HG03108 (cell line): ENCODE measurements at regions not wholly inside any gene's neighbourhood (a gene's known extent, or its start where the extent isn't known, plus 50 kb on each side); places are given as distances from the start of the nearest gene placed in this dataset.
"Not testable (repeated sequence)": the region's sequence is repeated elsewhere in the genome, so short reads cannot be mapped to it uniquely, and the experiment has no call there.

Source experiments
- ATAC-seq: cut with Tn5 transposase; IDR thresholded peaks from one replicate; pipeline ENCODE4 v1.9.1; 2021; ENCODE audit warnings: moderate library complexity; ENCODE audit not compliant: unreplicated experiment

GRCh38 chr5:42235837-42236236 lies 187.4 kb upstream of the GHR start:
- no peak for ATAC-seq

- no peak for ATAC-seq
Measured at GRCh38 chr5:42241636-42242035, 181.6 kb upstream of the GHR start.

GRCh38 chr5:42242210-42242609 lies 181.0 kb upstream of the GHR start:
- ATAC-seq: no peak

GRCh38 chr5:42242881-42243485 lies 180.3 kb upstream of the GHR start:
- ATAC-seq: no peak

- no peak for ATAC-seq
Measured at GRCh38 chr5:42252306-42252705, 170.9 kb upstream of the GHR start.

GRCh38 chr5:42259914-42260313 lies 163.3 kb upstream of the GHR start:
- not testable (repeated sequence) for ATAC-seq

- no peak for ATAC-seq
Measured at GRCh38 chr5:42267091-42267490, 156.1 kb upstream of the GHR start.

GRCh38 chr5:42268170-42268569 lies 155.1 kb upstream of the GHR start:
- not testable (repeated sequence) for ATAC-seq

- ATAC-seq: no peak
Measured at GRCh38 chr5:42268630-42269029, 154.6 kb upstream of the GHR start.

- no peak for ATAC-seq
Measured at GRCh38 chr5:42270771-42271170, 152.5 kb upstream of the GHR start.

- no peak for ATAC-seq
Measured at GRCh38 chr5:42274913-42275312, 148.3 kb upstream of the GHR start.

- ATAC-seq: no peak
Measured at GRCh38 chr5:42277293-42277692, 145.9 kb upstream of the GHR start.

- no peak for ATAC-seq
Measured at GRCh38 chr5:42284584-42284983, 138.7 kb upstream of the GHR start.

- no peak for ATAC-seq
Measured at GRCh38 chr5:42285230-42285629, 138.0 kb upstream of the GHR start.

GRCh38 chr5:42300496-42300895 lies 122.7 kb upstream of the GHR start:
- no peak for ATAC-seq

- ATAC-seq: no peak
Measured at GRCh38 chr5:42301349-42301748, 121.9 kb upstream of the GHR start.

GRCh38 chr5:42302186-42302585 lies 121.1 kb upstream of the GHR start:
- no peak for ATAC-seq

GRCh38 chr5:42306287-42306686 lies 117.0 kb upstream of the GHR start:
- no peak for ATAC-seq

- no peak for ATAC-seq
Measured at GRCh38 chr5:42309865-42310264, 113.4 kb upstream of the GHR start.

- ATAC-seq: no peak
Measured at GRCh38 chr5:42315214-42315613, 108.0 kb upstream of the GHR start.

- ATAC-seq: no peak
Measured at GRCh38 chr5:42317575-42317974, 105.7 kb upstream of the GHR start.

GRCh38 chr5:42319546-42319945 lies 103.7 kb upstream of the GHR start:
- ATAC-seq: not testable (repeated sequence)

GRCh38 chr5:42321785-42322184 lies 101.5 kb upstream of the GHR start:
- ATAC-seq: no peak
